Right renal pelvis (tissue), 4 donors: ENCODE measurements at regions not wholly inside any gene's neighbourhood (a gene's known extent, or its start where the extent isn't known, plus 50 kb on each side); places are given as distances from the start of the nearest gene placed in this dataset.
"Not testable (repeated sequence)": the region's sequence is repeated elsewhere in the genome, so short reads cannot be mapped to it uniquely, and the experiment has no call there.

ENCODE experiments used
- DNase-seq, 4 donors: peaks; one replicate each; pipeline ENCODE4 v3.0.0-alpha.2; 2013; ENCODE audit warnings: low read depth in 4 of 4, low spot score in 3 of 4, missing footprints in 1 of 4

- no peak for DNase-seq
These were observed 67.9 kb downstream of the TTLL2 start for GRCh38 chr6:167392631-167393316.

GRCh38 chr6:167393731-167394130, 68.8 kb downstream of the TTLL2 start:
- no peak for DNase-seq

DNA sequence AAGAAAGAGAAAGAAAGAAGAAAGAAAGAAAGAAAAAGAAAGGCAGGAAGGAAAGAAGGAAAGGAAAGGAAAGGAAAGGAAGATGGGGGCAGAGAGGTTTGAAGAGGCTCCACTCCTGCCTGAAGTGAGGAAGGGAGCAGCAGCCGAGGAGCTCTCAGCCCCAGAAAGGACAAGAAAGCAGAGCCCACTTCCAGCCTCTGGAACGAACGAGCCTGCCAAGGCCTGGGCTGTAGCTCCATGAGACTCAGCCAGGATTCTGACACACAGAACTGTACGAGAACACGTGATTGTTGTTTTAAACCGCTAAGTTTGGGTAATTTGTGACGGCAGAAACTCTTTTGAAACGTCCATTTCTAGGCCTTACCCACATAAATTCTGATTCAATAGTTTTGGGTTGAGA, 69.5 kb downstream of the TTLL2 start:
- no peak for DNase-seq

GRCh38 chr6:167394820-167395219, 69.9 kb downstream of the TTLL2 start:
- DNase-seq: no peak

DNA sequence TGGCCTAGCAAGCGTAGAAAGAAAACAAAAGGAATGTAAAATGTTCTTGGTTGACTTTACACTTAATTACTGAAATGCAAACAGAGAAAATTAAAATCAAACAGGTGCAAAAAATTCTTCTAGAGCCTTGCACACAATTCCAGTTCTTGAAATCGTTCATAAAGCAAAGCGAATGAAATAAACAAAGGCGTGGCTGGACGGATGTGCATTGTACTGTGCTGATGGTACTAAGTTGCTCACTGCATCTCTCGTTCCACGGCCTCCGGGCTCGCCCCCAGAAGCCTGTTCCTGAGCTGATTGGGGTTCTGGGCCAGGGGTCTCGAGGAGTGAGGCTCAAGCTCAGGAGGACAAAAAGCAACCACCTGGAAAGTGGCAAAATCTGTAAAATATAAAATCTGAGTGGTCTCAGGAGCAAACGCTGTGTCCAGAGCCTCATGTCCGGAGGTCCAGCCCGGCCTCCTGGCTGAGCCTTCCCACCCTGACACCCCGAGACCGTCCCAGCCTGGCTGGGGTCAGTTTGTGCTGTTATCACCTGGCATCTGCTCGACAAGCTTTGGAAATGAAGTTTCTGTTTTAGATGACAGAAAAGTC, 71.3 kb downstream of the TTLL2 start:
- no peak for DNase-seq

DNA sequence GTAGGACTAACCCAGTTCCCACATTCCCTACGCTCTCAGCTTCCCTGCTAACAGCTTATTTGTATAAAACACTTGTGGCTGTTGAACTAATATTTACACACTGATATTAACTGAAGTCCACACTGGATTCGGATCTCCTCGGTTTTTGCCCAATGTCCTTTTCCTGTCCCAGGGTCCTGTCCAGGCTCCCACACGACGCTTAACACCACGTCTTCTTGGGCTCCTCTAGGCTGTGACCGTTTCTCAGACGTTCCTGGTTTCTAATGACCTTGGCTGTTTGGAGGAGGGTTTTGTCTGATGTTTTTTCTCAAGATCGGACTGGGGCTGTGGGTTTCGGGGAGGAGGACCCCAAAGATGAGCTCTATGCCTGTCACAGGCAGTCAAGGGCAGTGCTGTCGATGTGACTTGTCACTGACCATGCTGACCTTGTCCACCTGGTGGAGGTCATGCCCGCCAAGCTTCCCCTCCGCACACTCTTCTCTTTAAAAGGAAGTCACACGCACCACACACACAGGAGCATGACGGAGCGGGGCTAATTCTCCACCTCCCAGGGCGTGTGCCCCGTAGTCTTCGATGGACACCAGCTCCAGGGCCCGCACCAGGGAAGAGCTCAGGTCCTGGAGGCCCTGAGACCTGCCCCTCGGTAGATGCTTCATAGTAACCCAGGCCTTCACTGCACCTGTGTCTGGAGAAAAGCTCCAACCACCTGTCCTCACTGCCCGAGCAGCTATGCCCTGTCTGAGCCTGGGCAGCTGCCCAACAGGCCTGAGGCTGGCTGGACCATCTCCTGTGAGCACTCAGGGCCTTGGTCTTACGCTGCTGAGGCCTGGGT, 72.0 kb downstream of the TTLL2 start:
- no peak for DNase-seq

DNA sequence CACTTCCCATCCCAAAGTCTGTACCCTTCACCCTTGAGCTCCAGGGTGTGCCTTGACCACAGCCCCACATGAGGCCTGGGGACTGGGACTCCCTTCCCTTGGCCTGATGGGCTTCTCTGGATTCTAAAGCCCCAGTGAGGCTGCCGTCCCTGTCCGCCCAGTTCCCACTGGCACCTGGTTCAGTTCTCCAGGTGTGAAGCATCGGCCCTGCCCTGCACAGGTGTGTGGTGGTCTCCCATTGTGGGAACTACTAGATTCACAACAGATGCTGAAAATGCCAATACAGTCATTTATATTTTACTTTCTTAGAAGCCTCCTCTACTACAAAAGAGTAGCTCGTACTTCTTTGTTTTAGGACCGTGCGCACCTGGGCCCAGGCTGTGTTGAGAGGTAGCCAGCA, 72.8 kb downstream of the TTLL2 start:
- DNase-seq: no peak

DNA sequence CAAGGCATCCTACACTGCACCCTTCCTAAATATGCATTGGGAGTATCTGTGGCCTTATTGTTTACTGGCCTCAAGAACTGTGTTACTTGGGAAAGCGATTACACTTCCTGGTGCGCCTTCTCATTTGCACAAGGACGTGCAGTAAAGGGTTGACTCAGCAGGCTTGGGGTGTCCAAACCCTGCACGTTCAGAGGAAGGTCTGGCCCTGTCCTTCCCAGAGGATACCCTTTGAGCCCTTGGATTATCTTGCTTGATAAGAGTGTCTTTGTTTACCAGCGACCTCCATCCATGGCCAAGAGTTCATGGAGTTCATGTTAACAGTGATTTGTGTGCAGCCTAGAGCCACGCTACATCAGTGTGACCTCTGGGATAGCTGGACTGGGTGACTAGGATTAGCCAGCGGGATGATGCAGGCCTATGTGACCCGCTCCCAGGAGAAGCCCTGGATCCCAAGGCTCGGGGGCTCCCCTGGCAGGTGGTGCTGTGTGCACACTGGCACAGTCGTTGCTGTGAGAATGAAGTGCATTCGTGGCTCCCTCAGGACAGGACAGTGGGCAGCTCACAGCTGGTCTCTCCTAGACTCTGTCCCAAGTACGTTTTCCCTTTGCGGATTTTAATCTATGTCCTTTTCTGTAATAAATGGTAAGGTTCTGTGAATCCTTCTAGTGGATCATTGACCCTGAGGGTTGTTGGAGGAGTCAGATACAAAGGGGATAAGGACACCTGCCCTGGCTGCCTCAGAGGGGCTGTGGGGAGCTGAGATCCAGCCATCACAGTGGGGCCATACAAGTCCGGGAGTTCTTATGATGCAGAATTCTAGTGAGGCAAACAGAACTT, 73.5 kb downstream of the TTLL2 start:
- no peak for DNase-seq

GRCh38 chr6:167399051-167399387, 74.1 kb downstream of the TTLL2 start:
- DNase-seq: no peak

DNA sequence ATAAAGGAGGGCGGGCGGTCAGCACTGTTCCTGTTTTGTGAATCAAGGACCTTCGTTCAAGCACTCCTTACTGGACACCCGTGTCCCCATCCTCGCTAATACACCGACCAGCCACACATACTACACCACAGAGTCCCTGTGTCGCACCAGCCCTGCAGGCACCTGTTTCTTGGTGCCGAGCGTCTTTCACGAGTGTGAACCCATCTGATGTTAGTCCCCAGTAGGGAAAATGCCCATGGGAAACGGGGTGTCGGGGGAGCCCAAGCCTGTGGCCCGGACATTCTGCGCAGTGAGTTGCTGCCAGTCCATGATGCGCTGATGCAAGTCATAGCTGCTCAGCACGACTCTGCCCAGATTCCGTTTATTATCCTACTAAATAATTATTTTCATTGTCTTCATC, 74.7 kb downstream of the TTLL2 start:
- DNase-seq: no peak

- no peak for DNase-seq
These were observed 75.7 kb downstream of the TTLL2 start for GRCh38 chr6:167400482-167401138.

DNA sequence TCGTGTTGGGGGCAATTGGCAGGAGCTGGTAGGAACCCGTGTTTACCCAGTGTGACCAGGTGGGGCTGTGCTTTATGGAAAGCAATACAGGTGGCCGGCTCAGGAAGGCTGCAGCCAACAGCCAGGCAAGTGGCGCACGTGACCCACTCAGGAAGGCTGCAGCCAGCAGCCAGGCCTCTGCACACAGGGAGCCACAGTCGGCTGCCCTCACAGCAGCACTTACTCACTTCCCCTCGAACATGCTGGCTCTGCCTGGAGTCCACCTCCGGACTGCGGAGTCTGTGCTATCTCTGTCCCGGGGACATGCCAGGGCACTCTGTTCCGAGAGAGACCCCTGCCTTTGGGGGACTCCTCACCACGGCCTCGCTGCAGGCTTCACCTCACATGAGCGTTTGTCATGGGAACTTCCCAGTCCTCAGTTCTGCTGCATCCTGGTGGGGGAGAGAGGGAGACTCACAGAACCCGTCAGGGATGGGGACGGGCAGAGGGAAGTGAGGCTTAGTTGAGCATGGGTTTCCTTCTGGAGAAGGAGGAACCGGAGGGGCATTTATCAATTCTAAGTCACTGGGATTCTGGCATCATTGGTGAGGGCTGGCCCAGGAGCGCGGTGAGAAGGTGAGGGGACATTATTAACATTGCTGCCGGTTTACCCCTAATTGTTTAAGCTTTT, 76.8 kb downstream of the TTLL2 start:
- DNase-seq: peak in 1 of 4 donors; percentile 6

DNA sequence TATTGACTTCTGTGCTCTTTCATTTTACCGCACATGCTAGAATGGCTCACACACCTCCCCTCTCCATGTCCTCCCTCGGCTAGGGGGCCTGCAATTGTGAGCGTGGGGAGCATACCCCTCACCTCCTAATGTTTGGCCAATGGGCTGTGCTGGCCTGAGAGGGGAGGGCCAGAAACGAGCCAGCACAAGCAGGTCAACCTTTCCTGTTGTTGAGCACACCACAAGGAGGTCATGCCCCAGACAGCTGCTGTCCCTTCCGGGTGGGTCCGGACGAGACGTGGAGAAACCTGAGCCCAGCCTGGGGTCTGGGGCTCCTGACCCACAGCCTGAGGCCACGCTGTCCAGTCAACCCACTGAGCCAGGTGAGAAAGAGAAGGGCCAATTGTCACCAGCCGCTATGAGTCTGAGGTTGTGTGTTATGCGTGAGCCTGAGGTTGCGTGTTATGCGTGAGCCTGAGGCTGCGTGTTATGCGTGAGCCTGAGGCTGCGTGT, 77.4 kb downstream of the TTLL2 start:
- DNase-seq: no peak

GRCh38 chr6:167403427-167403826, 78.5 kb downstream of the TTLL2 start:
- no peak for DNase-seq

DNA sequence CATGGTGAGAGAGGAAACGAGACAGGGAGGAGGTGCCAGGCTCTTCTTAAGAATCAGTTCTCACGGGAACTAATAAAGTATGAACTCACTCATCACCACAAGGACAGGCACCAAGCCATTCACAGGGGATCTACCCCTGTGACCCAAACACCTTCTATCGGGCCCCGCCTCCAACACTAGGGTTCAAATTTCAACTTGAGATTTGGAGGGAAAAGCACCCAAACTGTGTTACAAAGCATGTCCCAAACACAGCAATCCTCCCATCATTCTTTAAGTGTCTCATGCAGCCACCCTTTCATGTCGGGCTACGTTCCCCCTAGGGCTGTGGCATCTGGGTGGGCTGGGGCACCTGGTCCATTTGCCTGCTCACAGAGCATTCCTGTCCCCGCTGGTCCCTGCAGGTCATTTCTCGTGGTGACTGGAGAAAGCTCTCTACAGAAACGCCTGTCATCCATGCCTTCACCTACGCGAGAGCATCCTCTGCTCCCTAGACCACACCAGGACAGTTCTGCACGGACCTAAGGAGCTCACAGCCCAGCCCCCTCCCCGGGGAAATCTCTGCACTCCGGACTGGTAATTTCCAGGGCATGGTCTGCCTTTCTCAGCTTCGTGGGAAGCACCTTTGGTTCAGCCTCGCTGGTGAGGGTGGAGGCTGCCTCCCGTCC, 79.6 kb downstream of the TTLL2 start:
- no peak for DNase-seq

DNA sequence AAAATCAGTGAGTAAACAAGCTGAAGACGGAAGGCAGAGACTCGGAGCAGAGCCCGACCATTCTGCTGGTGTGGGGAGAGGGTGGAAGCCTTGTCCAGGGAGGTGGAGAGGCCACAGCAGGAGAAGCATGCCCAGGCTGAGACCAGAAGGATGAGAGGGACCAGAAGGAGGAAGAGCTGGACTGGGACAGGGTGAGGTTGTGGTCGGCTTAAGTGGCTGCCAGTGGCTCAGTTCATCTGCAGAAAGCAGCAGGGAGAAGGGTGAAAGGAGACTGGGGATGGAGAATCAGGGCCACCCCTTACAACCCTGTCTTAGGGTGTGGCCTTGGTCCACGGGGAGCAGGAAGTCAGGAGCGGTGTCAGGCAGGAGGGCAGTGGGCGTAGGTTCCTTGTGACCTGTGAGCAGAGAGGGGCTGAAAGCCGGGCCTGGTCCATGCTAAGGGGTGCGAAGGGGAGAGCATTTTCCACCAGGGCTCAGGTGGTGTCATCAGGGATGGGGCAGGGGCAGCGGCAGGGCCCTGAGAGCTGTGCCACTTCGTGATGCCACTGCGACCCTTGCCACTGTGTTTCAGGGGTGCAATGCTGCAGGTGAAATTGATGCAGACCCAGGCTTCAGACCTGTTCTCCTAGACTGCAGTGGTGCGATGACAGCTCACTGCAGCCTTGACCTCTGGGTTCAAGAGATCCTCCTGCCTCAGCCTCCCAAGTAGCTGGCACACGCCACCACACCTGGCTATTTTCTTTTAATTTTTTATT, 81.1 kb downstream of the TTLL2 start:
- DNase-seq: no peak

- not testable (repeated sequence) for DNase-seq
These were observed 81.8 kb downstream of the TTLL2 start for GRCh38 chr6:167406533-167407238.
